Neural progenitor cell (in vitro differentiated cells): ENCODE measurements at regions not wholly inside any gene's neighbourhood (a gene's known extent, or its start where the extent isn't known, plus 50 kb on each side); places are given as distances from the start of the nearest gene placed in this dataset.

Source experiments
- DNase-seq: peaks from one replicate; pipeline ENCODE4 v3.0.0-alpha.2; 2016; ENCODE audit warnings: low spot score
- H2AFZ ChIP-seq: fragments of 200-600 bp; sonication (generic); replicated peaks from 2 replicates; pipeline ENCODE4 v1.6.1; 2016; ENCODE audit warnings: antibody characterized with exemption
- H3F3A ChIP-seq: fragments of 200-600 bp; sonication (generic); 2 replicates; pipeline ENCODE4 v1.6.1; 2016; ENCODE audit warnings: antibody characterized with exemption, low read depth
- H3K27ac ChIP-seq: fragments of 200-600 bp; sonication (generic); 2 replicates; pipeline ENCODE4 v1.5.1; 2016; ENCODE audit warnings: mild to moderate bottlenecking
- H3K27me3 ChIP-seq: fragments of 200-600 bp; sonication (generic); 2 replicates; pipeline ENCODE4 v1.6.1; 2016; ENCODE audit warnings: mild to moderate bottlenecking, moderate library complexity
- H3K36me3 ChIP-seq: fragments of 200-600 bp; sonication (generic); 2 replicates; pipeline ENCODE4 v1.5.1; 2016
- H3K4me1 ChIP-seq: fragments of 200-600 bp; sonication (generic); 2 replicates; pipeline ENCODE4 v1.6.1; 2016; ENCODE audit warnings: mixed run types
- H3K4me2 ChIP-seq: fragments of 200-600 bp; sonication (generic); 2 replicates; pipeline ENCODE4 v1.6.1; 2016
- H3K4me3 ChIP-seq: fragments of 200-600 bp; sonication (generic); 2 replicates; pipeline ENCODE4 v1.5.1; 2016
- H3K79me2 ChIP-seq: fragments of 200-600 bp; sonication (generic); 2 replicates; pipeline ENCODE4 v1.6.1; 2016; ENCODE audit warnings: low read depth
- H3K9ac ChIP-seq: fragments of 200-600 bp; sonication (generic); 2 replicates; pipeline ENCODE4 v1.6.1; 2016
- H3K9me3 ChIP-seq: fragments of 200-600 bp; sonication (generic); 2 replicates; pipeline ENCODE4 v1.5.1; 2016; ENCODE audit warnings: low read depth
- H4K20me1 ChIP-seq: fragments of 200-600 bp; sonication (generic); 2 replicates; pipeline ENCODE4 v1.6.1; 2016; ENCODE audit warnings: low read depth
- H3K27ac Mint-ChIP-seq: 3 replicates; pipeline ENCODE4 v1.8.0; 2021; ENCODE audit warnings: mixed read lengths
- H3K27me3 Mint-ChIP-seq: 2 replicates; pipeline ENCODE4 v1.8.0; 2022; ENCODE audit warnings: low read depth, mild to moderate bottlenecking, inconsistent platforms, moderate library complexity, mixed read lengths; ENCODE audit not compliant: insufficient read depth
- H3K36me3 Mint-ChIP-seq: 3 replicates; pipeline ENCODE4 v1.8.0; 2021; ENCODE audit warnings: mixed read lengths
- H3K4me1 Mint-ChIP-seq: 3 replicates; pipeline ENCODE4 v1.8.0; 2021; ENCODE audit warnings: mixed read lengths
- H3K4me3 Mint-ChIP-seq: 3 replicates; pipeline ENCODE4 v1.8.0; 2021; ENCODE audit warnings: mild to moderate bottlenecking, moderate library complexity, mixed read lengths
- H3K9me3 Mint-ChIP-seq: 3 replicates; pipeline ENCODE4 v1.8.0; 2020; ENCODE audit warnings: mixed read lengths
- CTCF ChIP-seq: fragments of 200-600 bp; sonication (generic); IDR thresholded peaks from 2 replicates; pipeline ENCODE4 v1.5.1; 2017; ENCODE audit warnings: antibody characterized with exemption, mild to moderate bottlenecking
- EZH2 ChIP-seq: fragments of 200-600 bp; sonication (generic); IDR thresholded peaks from 2 replicates; pipeline ENCODE4 v1.6.1; 2017; ENCODE audit warnings: antibody characterized with exemption, mild to moderate bottlenecking, moderate library complexity
- EZH2phosphoT487 ChIP-seq: fragments of 200-600 bp; sonication (generic); IDR thresholded peaks from 2 replicates; pipeline ENCODE4 v1.6.1; 2017; ENCODE audit warnings: antibody characterized with exemption

- no peak for DNase-seq
- no peaks in the 10 kb centered on the region for H3K9me3 Mint-ChIP-seq
- Histone ChIP-seq H3K79me2 (no peaks in the 10 kb centered on the region), H3K4me1 (no peaks in the 10 kb centered on the region), H3K27ac (no peak overlapping the region), H3K4me2 (no peak overlapping the region), H2AFZ (no peak overlapping the region), H3K9me3 (no peaks in the 10 kb centered on the region), H3K36me3 (no peaks in the 10 kb centered on the region), H4K20me1 (no peaks in the 10 kb centered on the region), H3K9ac (no peak overlapping the region), H3K4me3 (no peak overlapping the region), H3K27me3 (no peaks in the 10 kb centered on the region), H3F3A (no peaks in the 10 kb centered on the region)
- H3K27ac Mint-ChIP-seq, result no peak overlapping the region
- H3K27me3 Mint-ChIP-seq, result no peaks in the 10 kb centered on the region
- H3K4me3 Mint-ChIP-seq, result no peak overlapping the region
- peaks cover 9% of the 10 kb centered on the region for H3K4me1 Mint-ChIP-seq
- no peak for TF ChIP-seq CTCF
- TF ChIP-seq EZH2, result no peak
- no peak for TF ChIP-seq EZH2phosphoT487
- no peaks in the 10 kb centered on the region for H3K36me3 Mint-ChIP-seq
These were observed 106.0 kb upstream of the NOVA1 start for GRCh38 chr14:26703686-26704366.

GRCh38 chr14:26707234-26707633, 109.4 kb upstream of the NOVA1 start:
- H3K9ac ChIP-seq, result no peak overlapping the region
- TF ChIP-seq EZH2phosphoT487 (no peak), EZH2 (no peak), CTCF (no peak)
- Mint-ChIP-seq H3K9me3 (no peaks in the 10 kb centered on the region), H3K36me3 (no peaks in the 10 kb centered on the region), H3K27ac (no peak overlapping the region), H3K4me1 (peaks cover 9% of the 10 kb centered on the region), H3K4me3 (no peak overlapping the region), H3K27me3 (no peaks in the 10 kb centered on the region)
- H3K4me2 ChIP-seq, result no peak overlapping the region
- H3K27me3 ChIP-seq, result no peaks in the 10 kb centered on the region
- H3K4me3 ChIP-seq, result no peak overlapping the region
- no peaks in the 10 kb centered on the region for H3K79me2 ChIP-seq
- no peaks in the 10 kb centered on the region for H4K20me1 ChIP-seq
- H3K9me3 ChIP-seq, result no peaks in the 10 kb centered on the region
- H3K36me3 ChIP-seq, result no peaks in the 10 kb centered on the region
- no peak overlapping the region for H3K27ac ChIP-seq
- H3F3A ChIP-seq, result no peaks in the 10 kb centered on the region
- no peak for DNase-seq
- H3K4me1 ChIP-seq, result no peaks in the 10 kb centered on the region
- no peak overlapping the region for H2AFZ ChIP-seq

- H3K4me3 ChIP-seq, result no peak overlapping the region
- Mint-ChIP-seq H3K4me1 (no peaks in the 10 kb centered on the region), H3K27me3 (no peaks in the 10 kb centered on the region), H3K27ac (no peak overlapping the region), H3K4me3 (no peak overlapping the region), H3K9me3 (no peaks in the 10 kb centered on the region), H3K36me3 (no peaks in the 10 kb centered on the region)
- no peaks in the 10 kb centered on the region for H3K79me2 ChIP-seq
- H3K4me2 ChIP-seq, result no peak overlapping the region
- no peaks in the 10 kb centered on the region for H3F3A ChIP-seq
- H3K27ac ChIP-seq, result no peak overlapping the region
- no peak for DNase-seq
- H3K9me3 ChIP-seq, result no peaks in the 10 kb centered on the region
- H3K27me3 ChIP-seq, result no peaks in the 10 kb centered on the region
- H3K36me3 ChIP-seq, result no peaks in the 10 kb centered on the region
- no peaks in the 10 kb centered on the region for H4K20me1 ChIP-seq
- H3K9ac ChIP-seq, result no peak overlapping the region
- TF ChIP-seq EZH2phosphoT487 (no peak), CTCF (no peak), EZH2 (no peak)
- H3K4me1 ChIP-seq, result no peaks in the 10 kb centered on the region
- no peak overlapping the region for H2AFZ ChIP-seq
These were observed 111.2 kb upstream of the NOVA1 start for GRCh38 chr14:26709019-26709418.
